ENCODE measurements at regions not wholly inside any gene's neighbourhood (a gene's known extent, or its start where the extent isn't known, plus 50 kb on each side); places are given as distances from the start of the nearest gene placed in this dataset.

- TF ChIP-seq CTCF (conservative IDR thresholded peaks at IDR 0.05) (no peak), ZFX (IDR thresholded peaks at IDR 0.05) (no peak)
Measured at GRCh38 chr12:61676520-61676919, 583.7 kb upstream of the USP15 start.
